SU-DHL-6 (cell line): ENCODE measurements at regions not wholly inside any gene's neighbourhood (a gene's known extent, or its start where the extent isn't known, plus 50 kb on each side); places are given as distances from the start of the nearest gene placed in this dataset.

Experiments
- CTCF ChIP-seq: fragments of 200-600 bp; sonication (generic); IDR thresholded peaks from one replicate; pipeline ENCODE4 v1.5.1; 2017; ENCODE audit warnings: antibody characterized with exemption, mild to moderate bottlenecking, low read length, moderate library complexity; ENCODE audit not compliant: insufficient read depth, poor library complexity, severe bottlenecking
- EZH2phosphoT487 ChIP-seq: fragments of 200-600 bp; sonication (generic), shearing (Covaris generic); conservative IDR thresholded peaks from 2 replicates; pipeline ENCODE4 v1.6.1; 2018; ENCODE audit warnings: mild to moderate bottlenecking, antibody characterized with exemption, low read length, moderate library complexity, mixed read lengths

- TF ChIP-seq CTCF (no peak), EZH2phosphoT487 (no peak)
These were observed 1583.1 kb upstream of the PCDH10 start for GRCh38 chr4:131566026-131566425.
